GM12891 (cell line): ENCODE measurements at regions not wholly inside any gene's neighbourhood (a gene's known extent, or its start where the extent isn't known, plus 50 kb on each side); places are given as distances from the start of the nearest gene placed in this dataset.

Experiments used
- PAX5 ChIP-seq: IDR thresholded peaks from 2 replicates; pipeline ENCODE4 v1.6.1; 2011; ENCODE audit warnings: low read length, moderate library complexity, mild to moderate bottlenecking; ENCODE audit not compliant: insufficient read depth, severe bottlenecking
- POLR2A ChIP-seq: IDR thresholded peaks from 2 replicates; pipeline ENCODE4 v1.6.1; 2011; ENCODE audit warnings: low read depth, low read length, control low read depth
- POLR2AphosphoS5 ChIP-seq: IDR thresholded peaks from 2 replicates; pipeline ENCODE4 v1.6.1; 2011; ENCODE audit warnings: low read depth, low read length, control low read depth
- SPI1 ChIP-seq: IDR thresholded peaks from 2 replicates; pipeline ENCODE4 v1.6.1; 2011; ENCODE audit warnings: low read depth, low read length, control low read depth
- TAF1 ChIP-seq: IDR thresholded peaks from 2 replicates; pipeline ENCODE4 v1.6.1; 2011; ENCODE audit warnings: low read depth, low read length, control low read depth

DNA sequence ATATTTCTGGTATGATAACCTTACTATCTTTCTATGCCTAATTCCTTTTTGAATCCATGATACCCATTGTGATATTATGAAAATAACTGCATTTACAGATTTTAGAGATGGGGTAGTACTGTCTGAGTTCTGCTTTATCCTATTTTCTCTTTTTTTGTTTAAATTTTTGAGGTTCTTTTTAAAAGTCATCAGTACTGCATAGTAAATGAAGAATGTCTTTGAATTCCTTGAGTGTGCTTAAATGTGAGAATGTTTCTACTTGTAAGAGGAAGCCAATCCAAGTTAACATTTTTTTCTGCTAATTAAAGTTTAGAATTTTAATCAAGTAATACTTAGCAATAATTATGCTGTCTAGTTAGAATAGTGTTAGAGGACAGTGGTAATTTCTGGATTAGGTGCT, 474.6 kb downstream of the PCNX1 start:
- TF ChIP-seq POLR2A (no peak), PAX5 (no peak), POLR2AphosphoS5 (no peak), SPI1 (no peak), TAF1 (no peak)
